H1 (cell line): ENCODE measurements at regions not wholly inside any gene's neighbourhood (a gene's known extent, or its start where the extent isn't known, plus 50 kb on each side); places are given as distances from the start of the nearest gene placed in this dataset.

ENCODE experiments used
- RBBP5 ChIP-seq: IDR thresholded peaks from 2 replicates; pipeline ENCODE4 v1.7.1; 2012; ENCODE audit warnings: low read depth, mild to moderate bottlenecking, inconsistent platforms, low read length, moderate library complexity, borderline replicate concordance
- TF ChIP-seq, protein P1 (sequence below): IDR thresholded peaks from 2 replicates; pipeline ENCODE4 v1.6.1; 2012; ENCODE audit warnings: low read length, inconsistent platforms
- TF ChIP-seq, protein P2 (sequence below): IDR thresholded peaks from 2 replicates; pipeline ENCODE4 v1.6.1; 2012; ENCODE audit warnings: inconsistent platforms
- TF ChIP-seq, protein P3 (sequence below): fragments of 300-600 bp; sonication (generic); IDR thresholded peaks from 2 replicates; pipeline ENCODE4 v1.7.1; 2012; ENCODE audit warnings: low read length, moderate library complexity, mild to moderate bottlenecking, inconsistent platforms; ENCODE audit not compliant: insufficient replicate concordance

DNA sequence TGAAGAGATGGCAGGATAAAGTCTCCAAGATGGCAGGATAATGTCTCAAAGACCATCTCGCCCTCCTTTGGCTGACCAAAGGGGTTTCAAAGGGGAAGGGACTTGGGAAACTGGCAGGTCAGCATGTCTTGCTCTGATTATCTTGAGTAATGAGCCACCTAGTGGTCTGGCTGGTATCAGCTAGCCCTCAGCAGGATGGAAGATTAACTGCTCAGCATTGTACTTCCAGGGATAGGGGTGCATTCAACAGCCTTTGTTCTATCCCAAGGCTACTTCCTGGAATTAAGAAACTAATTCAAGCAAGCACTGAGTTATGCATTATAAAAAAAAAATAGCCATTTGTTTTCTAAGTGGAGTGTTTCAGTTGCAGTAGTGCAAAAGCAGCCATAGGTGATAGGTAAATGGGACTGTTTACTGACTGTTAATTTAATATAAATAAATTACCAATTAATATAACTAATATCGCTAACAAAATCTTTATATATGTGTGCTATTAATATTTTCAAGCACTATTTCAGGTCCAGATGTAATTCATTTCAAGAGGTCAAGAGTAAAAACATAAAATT, 555.5 kb downstream of the CDH9 start (continued):
- TF ChIP-seq, protein P1, sequence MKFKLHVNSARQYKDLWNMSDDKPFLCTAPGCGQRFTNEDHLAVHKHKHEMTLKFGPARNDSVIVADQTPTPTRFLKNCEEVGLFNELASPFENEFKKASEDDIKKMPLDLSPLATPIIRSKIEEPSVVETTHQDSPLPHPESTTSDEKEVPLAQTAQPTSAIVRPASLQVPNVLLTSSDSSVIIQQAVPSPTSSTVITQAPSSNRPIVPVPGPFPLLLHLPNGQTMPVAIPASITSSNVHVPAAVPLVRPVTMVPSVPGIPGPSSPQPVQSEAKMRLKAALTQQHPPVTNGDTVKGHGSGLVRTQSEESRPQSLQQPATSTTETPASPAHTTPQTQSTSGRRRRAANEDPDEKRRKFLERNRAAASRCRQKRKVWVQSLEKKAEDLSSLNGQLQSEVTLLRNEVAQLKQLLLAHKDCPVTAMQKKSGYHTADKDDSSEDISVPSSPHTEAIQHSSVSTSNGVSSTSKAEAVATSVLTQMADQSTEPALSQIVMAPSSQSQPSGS = no peak
- TF ChIP-seq, protein P2, sequence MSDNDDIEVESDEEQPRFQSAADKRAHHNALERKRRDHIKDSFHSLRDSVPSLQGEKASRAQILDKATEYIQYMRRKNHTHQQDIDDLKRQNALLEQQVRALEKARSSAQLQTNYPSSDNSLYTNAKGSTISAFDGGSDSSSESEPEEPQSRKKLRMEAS = 0 out of 2 replicates have a peak, but pooled peaks have one; percentile 20
- TF ChIP-seq, protein P3, sequence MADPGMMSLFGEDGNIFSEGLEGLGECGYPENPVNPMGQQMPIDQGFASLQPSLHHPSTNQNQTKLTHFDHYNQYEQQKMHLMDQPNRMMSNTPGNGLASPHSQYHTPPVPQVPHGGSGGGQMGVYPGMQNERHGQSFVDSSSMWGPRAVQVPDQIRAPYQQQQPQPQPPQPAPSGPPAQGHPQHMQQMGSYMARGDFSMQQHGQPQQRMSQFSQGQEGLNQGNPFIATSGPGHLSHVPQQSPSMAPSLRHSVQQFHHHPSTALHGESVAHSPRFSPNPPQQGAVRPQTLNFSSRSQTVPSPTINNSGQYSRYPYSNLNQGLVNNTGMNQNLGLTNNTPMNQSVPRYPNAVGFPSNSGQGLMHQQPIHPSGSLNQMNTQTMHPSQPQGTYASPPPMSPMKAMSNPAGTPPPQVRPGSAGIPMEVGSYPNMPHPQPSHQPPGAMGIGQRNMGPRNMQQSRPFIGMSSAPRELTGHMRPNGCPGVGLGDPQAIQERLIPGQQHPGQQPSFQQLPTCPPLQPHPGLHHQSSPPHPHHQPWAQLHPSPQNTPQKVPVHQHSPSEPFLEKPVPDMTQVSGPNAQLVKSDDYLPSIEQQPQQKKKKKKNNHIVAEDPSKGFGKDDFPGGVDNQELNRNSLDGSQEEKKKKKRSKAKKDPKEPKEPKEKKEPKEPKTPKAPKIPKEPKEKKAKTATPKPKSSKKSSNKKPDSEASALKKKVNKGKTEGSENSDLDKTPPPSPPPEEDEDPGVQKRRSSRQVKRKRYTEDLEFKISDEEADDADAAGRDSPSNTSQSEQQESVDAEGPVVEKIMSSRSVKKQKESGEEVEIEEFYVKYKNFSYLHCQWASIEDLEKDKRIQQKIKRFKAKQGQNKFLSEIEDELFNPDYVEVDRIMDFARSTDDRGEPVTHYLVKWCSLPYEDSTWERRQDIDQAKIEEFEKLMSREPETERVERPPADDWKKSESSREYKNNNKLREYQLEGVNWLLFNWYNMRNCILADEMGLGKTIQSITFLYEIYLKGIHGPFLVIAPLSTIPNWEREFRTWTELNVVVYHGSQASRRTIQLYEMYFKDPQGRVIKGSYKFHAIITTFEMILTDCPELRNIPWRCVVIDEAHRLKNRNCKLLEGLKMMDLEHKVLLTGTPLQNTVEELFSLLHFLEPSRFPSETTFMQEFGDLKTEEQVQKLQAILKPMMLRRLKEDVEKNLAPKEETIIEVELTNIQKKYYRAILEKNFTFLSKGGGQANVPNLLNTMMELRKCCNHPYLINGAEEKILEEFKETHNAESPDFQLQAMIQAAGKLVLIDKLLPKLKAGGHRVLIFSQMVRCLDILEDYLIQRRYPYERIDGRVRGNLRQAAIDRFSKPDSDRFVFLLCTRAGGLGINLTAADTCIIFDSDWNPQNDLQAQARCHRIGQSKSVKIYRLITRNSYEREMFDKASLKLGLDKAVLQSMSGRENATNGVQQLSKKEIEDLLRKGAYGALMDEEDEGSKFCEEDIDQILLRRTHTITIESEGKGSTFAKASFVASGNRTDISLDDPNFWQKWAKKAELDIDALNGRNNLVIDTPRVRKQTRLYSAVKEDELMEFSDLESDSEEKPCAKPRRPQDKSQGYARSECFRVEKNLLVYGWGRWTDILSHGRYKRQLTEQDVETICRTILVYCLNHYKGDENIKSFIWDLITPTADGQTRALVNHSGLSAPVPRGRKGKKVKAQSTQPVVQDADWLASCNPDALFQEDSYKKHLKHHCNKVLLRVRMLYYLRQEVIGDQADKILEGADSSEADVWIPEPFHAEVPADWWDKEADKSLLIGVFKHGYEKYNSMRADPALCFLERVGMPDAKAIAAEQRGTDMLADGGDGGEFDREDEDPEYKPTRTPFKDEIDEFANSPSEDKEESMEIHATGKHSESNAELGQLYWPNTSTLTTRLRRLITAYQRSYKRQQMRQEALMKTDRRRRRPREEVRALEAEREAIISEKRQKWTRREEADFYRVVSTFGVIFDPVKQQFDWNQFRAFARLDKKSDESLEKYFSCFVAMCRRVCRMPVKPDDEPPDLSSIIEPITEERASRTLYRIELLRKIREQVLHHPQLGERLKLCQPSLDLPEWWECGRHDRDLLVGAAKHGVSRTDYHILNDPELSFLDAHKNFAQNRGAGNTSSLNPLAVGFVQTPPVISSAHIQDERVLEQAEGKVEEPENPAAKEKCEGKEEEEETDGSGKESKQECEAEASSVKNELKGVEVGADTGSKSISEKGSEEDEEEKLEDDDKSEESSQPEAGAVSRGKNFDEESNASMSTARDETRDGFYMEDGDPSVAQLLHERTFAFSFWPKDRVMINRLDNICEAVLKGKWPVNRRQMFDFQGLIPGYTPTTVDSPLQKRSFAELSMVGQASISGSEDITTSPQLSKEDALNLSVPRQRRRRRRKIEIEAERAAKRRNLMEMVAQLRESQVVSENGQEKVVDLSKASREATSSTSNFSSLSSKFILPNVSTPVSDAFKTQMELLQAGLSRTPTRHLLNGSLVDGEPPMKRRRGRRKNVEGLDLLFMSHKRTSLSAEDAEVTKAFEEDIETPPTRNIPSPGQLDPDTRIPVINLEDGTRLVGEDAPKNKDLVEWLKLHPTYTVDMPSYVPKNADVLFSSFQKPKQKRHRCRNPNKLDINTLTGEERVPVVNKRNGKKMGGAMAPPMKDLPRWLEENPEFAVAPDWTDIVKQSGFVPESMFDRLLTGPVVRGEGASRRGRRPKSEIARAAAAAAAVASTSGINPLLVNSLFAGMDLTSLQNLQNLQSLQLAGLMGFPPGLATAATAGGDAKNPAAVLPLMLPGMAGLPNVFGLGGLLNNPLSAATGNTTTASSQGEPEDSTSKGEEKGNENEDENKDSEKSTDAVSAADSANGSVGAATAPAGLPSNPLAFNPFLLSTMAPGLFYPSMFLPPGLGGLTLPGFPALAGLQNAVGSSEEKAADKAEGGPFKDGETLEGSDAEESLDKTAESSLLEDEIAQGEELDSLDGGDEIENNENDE = no peak
- TF ChIP-seq RBBP5 = no peak
